Panc1 (cell line): ENCODE measurements at regions not wholly inside any gene's neighbourhood (a gene's known extent, or its start where the extent isn't known, plus 50 kb on each side); places are given as distances from the start of the nearest gene placed in this dataset.

Experiments
- ATAC-seq: fragments of 200-7000 bp; cut with Tn5 transposase; 2 replicates; pipeline ENCODE4 v1.9.1; 2020; ENCODE audit warnings: mild to moderate bottlenecking, moderate library complexity
- BruUV-seq: library from RNA; stranded (reverse); fragments of 400-500 nt; replicated peaks from 2 replicates; lab custom pipeline; 2021; lab: Mats Ljungman, UMichigan
- CTCF ChIA-PET: fragments of 300-600 bp; sonication (Branson Sonifier 250); formaldehyde crosslinking; loops from one replicate; lab custom pipeline; 2022; ENCODE audit warnings: antibody characterized with exemption; lab: Charles Lee
- POLR2A ChIA-PET: fragments of 300-600 bp; sonication (Branson Sonifier 250); formaldehyde crosslinking; loops from one replicate; lab custom pipeline; 2022; ENCODE audit warnings: antibody characterized with exemption; lab: Charles Lee
- DNase-seq: peaks from one replicate; pipeline ENCODE4 v3.0.0-alpha.2; 2010; ENCODE audit warnings: low read depth, low spot score
- H3K27ac ChIP-seq: 2 replicates; pipeline ENCODE4 v1.5.1; 2011; ENCODE audit warnings: mild to moderate bottlenecking, low read length, inconsistent platforms
- H3K27me3 ChIP-seq: fragments of 200-500 bp; sonication (Bioruptor generic); 2 replicates; pipeline ENCODE4 v1.6.0; 2014; ENCODE audit warnings: low read length, inconsistent platforms; ENCODE audit not compliant: control insufficient read depth, insufficient read depth
- H3K36me3 ChIP-seq: fragments of 200-500 bp; sonication (Bioruptor generic); 2 replicates; pipeline ENCODE4 v1.5.1; 2014; ENCODE audit warnings: inconsistent platforms, mild to moderate bottlenecking, low read length, moderate library complexity; ENCODE audit not compliant: control insufficient read depth, insufficient read depth
- H3K4me1 ChIP-seq: 2 replicates; pipeline ENCODE4 v1.5.1; 2011; ENCODE audit warnings: inconsistent platforms, mild to moderate bottlenecking, low read length, moderate library complexity; ENCODE audit not compliant: control insufficient read depth, insufficient read depth
- H3K4me3 ChIP-seq, 2 experiments: 2 replicates each; pipeline ENCODE4 v1.5.1; 2011 to 2012; ENCODE audit warnings: low read depth in 2 of 2, low read length in 2 of 2, mild to moderate bottlenecking in 2 of 2, inconsistent platforms in 1 of 2, moderate library complexity in 1 of 2
- H3K9me3 ChIP-seq: fragments of 200-500 bp; sonication (Bioruptor generic); 2 replicates; pipeline ENCODE4 v1.5.1; 2014; ENCODE audit warnings: low read depth, mild to moderate bottlenecking, inconsistent platforms, low read length, moderate library complexity; ENCODE audit not compliant: control insufficient read depth, insufficient read depth
- CTCF ChIP-seq: fragments of 450-650 bp; IDR thresholded peaks from 2 replicates; pipeline ENCODE4 v1.5.1; 2017; ENCODE audit warnings: mild to moderate bottlenecking
- POLR2AphosphoS5 ChIP-seq: IDR thresholded peaks from 2 replicates; pipeline ENCODE4 v1.6.1; 2012; ENCODE audit warnings: mild to moderate bottlenecking, low read depth, low read length, moderate library complexity
- REST ChIP-seq, 2 experiments: IDR thresholded peaks; 2 replicates each; pipeline ENCODE4 v1.6.1; 2011 to 2012; ENCODE audit warnings: low read depth in 2 of 2, control low read depth in 1 of 2, low read length in 1 of 2, mild to moderate bottlenecking in 1 of 2, moderate library complexity in 1 of 2; ENCODE audit not compliant: insufficient read depth in 1 of 2
- SIN3A ChIP-seq: IDR thresholded peaks from 2 replicates; pipeline ENCODE4 v1.6.1; 2012; ENCODE audit warnings: low read depth, mild to moderate bottlenecking, low read length, moderate library complexity, borderline replicate concordance; ENCODE audit not compliant: insufficient read depth
- TCF7L2 ChIP-seq: IDR thresholded peaks from 2 replicates; pipeline ENCODE4 v1.6.1; 2011; ENCODE audit warnings: mild to moderate bottlenecking, low read depth, low read length, inconsistent platforms
- in situ Hi-C: cut with HindIII; loops from 2 replicates; pipeline ENCODE4 v1.10.0; 2016; ENCODE audit warnings: low sequenced_read_pairs, low pct_unique_long_range_greater_than_20kb
- intact Hi-C: fragments of 100-400 bp; cut with micrococcal nuclease; formaldehyde crosslinking; loops from one replicate; pipeline ENCODE4 v1.10.0; 2022; ENCODE audit not compliant: unreplicated experiment

GRCh38 chr13:50672025-50672424 is 171.5 kb downstream of the DLEU7 start:
- in situ Hi-C loops (no loop called here), intact Hi-C loops (no loop called here)
- ATAC-seq (no peak), DNase-seq (no peak)
- no peaks in the 10 kb centered on the region for H3K9me3 ChIP-seq
- TF ChIP-seq POLR2AphosphoS5 (no peak), TCF7L2 (no peak), SIN3A (no peak), REST (IDR thresholded peaks at IDR 0.05; ENCODE audit: insufficient read depth in 1 of 2, low read depth in 2 of 2, low read length in 1 of 2) (no peak), CTCF (no peak)
- no peaks in the 10 kb centered on the region for H3K36me3 ChIP-seq
- no peaks in the 10 kb centered on the region for H3K4me1 ChIP-seq
- CTCF ChIA-PET: no interaction called here
- no TSS peak for BruUV-seq
- H3K4me3 ChIP-seq: no peak overlapping the region
- no peak overlapping the region for H3K27ac ChIP-seq
- no peaks in the 10 kb centered on the region for H3K27me3 ChIP-seq
- POLR2A ChIA-PET: interaction anchor here (0.6 kb wide), 1 partner anchor 34 kb away, joined by 3 read pairs; no protein-coding TSS in a partner anchor

- no TSS peak for BruUV-seq
- Histone ChIP-seq H3K9me3 (no peaks in the 10 kb centered on the region), H3K27ac (no peak overlapping the region; the same call in 1 of the 2 replicates), H3K4me3 (no peak overlapping the region), H3K27me3 (no peaks in the 10 kb centered on the region), H3K36me3 (no peaks in the 10 kb centered on the region), H3K4me1 (no peaks in the 10 kb centered on the region)
- DNase-seq (no peak), ATAC-seq (no peak)
- ChIA-PET POLR2A (no interaction called here), CTCF (no interaction called here)
- TF ChIP-seq POLR2AphosphoS5: no peak
- no peak for TF ChIP-seq CTCF
- no peak for TF ChIP-seq REST (IDR thresholded peaks at IDR 0.05; ENCODE audit: insufficient read depth in 1 of 2, low read depth in 2 of 2, low read length in 1 of 2)
- no peak for TF ChIP-seq TCF7L2
- no peak for TF ChIP-seq SIN3A
- intact Hi-C loops (no loop called here), in situ Hi-C loops (no loop called here)
Measured at GRCh38 chr13:50675651-50676050, 167.8 kb downstream of the DLEU7 start.
